HG03571 (cell line): ENCODE measurements at regions not wholly inside any gene's neighbourhood (a gene's known extent, or its start where the extent isn't known, plus 50 kb on each side); places are given as distances from the start of the nearest gene placed in this dataset.
"Not testable (repeated sequence)": the region's sequence is repeated elsewhere in the genome, so short reads cannot be mapped to it uniquely, and the experiment has no call there.

ENCODE experiments used
- ATAC-seq: cut with Tn5 transposase; IDR thresholded peaks from one replicate; pipeline ENCODE4 v1.9.1; 2021; ENCODE audit not compliant: unreplicated experiment

DNA sequence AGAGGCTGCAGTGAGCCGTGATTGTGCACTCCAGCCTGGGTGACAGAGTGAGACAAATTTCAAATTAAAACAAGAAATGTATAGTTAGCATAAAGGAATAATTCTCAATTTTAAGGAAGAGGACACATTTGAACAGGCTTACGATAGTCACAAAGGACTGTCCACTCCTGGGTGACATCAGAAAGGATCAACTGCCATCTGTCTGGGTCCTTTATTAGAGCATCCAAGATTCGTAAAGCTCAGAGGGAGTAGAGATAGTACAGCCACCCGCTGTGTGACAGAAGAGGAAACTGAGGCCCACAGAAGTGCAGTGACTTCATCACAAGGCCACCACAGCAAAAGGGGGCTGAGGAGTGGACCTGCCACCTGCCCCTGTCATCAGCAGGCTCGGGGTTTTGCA is 149.3 kb upstream of the RBPJ start:
- no peak for ATAC-seq

DNA sequence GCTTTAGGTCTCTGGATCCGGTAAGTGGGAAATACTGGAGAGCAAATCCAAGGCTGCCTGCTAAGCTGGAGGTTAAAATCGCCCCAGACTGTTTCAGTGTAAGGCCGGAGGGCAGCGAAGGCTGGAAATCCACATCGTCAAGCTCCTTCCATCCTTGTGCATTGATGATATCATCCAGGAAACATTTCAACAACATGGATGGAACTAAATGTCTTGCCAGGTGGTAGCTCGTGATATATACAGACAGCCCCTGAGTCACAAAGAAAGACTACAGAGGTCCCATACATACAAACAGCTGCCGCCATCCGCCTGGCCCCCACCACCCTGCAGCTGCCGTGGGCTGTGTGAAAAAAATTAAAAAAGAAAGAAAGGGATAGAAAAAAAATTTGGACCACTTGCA is 148.9 kb upstream of the RBPJ start:
- ATAC-seq = no peak

DNA sequence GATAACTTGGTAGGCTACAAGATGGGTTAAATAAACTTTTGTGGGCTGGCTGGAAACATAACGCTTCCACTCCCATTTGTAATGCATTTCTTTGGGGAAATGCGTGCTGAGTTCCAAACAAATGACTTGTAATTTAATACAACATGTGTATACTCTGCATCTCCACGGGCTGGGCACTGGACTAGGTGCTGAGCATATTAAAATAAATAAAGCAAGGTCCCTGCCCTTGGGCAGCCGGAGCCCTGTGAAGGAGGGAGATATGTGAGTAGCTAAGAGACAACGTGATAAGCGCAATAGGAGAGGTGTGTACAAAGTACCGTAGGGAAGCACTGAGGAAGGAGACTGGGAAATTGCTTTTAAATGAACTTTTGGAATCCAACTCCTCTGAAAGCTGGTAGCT is 147.2 kb upstream of the RBPJ start:
- no peak for ATAC-seq

DNA sequence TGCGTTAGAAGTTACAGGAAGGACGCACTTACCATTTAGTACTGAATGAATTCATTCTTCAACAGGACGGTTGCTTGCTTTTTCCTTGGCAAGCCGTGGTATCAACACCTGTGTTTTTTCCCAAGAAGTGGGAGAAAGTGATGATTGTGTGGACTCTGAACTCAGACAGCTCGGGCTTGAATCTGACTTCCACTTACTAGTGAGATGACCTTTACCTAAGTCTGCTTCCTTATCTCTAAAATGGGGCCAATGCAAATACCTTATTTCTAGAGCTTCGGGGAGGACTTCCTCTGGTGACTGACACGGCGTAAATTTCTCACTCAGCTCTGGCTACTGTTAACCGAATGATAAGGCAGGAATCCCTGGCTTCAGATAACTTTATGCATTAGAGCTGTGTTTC is 146.8 kb upstream of the RBPJ start:
- ATAC-seq = no peak

DNA sequence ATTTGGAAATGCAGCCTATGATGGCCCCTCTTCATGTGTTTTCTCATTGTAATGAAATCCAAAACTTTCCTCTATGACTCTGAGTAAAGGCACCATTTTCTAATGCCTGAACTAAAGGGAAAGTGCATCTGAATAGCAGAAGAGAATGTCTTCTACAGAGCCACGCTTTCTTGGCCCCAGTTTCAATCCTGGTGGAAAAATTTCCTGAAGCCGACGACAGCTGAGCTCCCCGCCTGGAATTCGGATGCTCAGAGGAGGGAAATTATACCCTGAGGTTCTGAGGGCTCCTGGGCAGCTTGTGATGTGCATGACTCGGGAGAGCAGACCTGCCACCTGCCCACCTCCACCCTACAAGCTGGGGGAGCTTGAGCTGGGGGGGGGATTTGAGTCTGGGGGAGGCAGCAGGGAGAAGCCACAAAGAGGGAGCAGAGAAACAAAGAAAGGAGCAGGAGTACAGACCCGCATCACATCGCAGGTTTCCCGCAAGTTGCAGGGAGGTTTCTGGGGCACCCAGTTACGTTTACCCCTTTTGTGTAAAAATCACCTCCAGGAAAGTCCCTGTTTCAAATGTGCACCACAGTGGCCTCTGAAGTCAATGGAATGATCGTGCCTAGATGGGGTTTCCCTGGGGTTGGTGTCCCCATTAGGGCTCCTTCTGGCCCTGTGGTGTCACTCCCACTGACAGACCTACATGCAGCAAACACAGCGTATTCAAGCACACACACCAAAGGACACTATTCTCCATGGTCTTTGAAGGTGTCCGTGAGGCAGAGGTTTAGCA is 145.6 kb upstream of the RBPJ start:
- peak; percentile 47 for ATAC-seq

DNA sequence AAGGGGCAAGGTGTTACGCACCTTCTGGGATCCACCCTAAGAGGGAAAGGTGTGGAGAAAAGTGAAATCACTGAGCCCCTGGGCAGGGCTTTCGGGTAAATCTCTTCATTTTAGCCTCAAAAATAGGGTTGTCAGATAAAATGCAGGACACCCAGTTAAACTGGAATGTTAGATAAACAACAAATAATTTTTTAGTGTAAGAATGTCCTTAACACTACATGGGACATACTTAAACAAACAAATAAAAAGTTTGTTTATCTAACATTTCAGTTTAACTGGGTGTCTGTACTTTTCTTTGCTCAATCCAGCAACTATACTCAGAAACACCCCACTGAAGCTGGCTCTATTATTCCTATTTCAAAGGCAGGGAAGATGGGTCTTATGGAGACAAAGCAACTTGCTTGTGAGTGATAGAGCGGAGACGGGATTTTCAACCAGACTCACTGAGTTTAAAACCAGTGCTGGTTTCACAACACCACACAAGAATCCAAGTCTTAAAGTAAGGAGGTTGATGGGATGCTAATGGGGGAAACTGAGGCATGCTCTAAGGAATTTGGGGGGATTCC is 144.8 kb upstream of the RBPJ start:
- ATAC-seq = no peak

DNA sequence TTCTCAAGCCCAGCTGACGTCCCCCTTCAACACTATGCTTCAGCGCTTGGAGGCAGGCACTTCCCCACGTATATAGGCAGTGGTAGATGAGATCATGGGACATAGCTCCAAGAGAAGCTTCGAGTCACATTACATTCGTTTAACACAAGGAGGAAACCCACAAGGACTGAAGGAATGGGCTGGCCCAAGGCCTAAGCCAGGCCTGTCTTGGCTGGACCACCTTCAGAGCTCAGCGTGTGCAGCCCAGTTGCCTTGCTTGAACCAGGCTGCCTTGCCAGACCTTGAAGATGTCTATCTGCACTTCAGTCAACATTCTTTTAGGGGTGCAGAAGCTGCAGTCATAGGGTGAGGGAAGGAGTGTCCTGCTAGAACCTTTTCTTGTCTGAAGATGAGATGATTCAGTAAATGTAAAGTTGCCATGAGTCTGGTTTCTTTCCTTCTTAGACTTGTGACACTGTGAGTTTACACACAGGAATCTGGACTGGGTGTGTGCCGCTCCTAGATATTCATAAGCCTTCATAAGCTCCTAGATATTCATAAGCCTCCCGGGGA is 144.1 kb upstream of the RBPJ start:
- ATAC-seq = no peak

DNA sequence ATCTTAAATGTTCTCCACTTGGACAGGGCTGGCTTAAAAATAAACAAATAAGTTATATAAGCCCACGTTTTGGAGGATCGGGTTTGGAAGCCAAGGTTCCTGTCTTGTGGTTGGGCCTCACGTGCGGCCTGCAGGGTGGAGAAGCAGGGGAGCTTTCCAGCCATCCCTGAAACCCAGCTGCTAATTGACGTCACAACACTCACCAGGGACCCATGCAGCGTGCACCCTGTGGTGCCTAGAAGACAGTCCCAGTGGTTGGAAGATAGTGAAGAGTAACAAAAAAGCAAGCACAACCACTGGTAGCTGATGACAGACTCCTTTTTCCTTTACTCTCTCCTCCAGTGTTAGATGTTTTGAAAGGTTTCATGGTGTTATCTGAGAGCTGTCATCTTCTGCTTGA is 142.0 kb upstream of the RBPJ start:
- no peak for ATAC-seq

DNA sequence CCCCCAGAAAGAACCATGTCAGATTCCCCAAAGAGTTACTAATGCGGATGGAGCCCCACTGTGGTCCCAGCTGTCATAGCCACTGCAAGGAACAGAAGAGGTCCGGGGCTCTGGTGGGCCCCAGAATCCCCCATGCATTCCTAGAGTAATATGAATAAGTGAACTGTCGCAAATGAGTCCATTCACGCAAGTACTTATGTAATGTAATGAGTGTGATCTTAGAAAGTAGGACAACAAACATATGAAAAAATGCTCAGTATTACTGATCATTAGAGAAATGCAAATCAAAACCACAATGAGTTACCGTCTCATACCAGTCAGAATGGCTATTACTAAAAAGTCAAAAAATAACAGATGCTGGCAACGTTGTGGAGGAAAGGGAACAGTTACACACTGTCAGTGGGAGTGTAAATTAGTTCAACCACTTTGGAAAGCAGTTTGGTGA is 141.5 kb upstream of the RBPJ start:
- peak; percentile 61 for ATAC-seq

DNA sequence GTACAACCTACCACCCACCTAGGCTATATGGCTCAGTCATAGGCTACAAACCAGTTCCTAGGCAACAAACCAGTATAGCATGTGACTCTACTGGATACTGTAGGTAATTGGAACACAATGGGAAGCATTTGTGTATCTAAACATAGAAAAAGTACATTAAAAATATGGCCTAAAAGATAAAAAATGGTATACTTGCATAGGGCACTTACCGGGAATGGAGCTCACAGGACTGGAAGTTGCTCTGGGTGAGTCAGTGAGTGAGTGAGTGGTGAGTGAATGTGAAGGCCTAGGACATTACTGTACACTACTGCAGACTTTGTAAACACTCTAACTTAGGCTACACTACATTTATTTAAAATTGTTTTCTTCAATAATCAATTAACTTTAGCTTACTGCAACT is 139.2 kb upstream of the RBPJ start:
- no peak for ATAC-seq

DNA sequence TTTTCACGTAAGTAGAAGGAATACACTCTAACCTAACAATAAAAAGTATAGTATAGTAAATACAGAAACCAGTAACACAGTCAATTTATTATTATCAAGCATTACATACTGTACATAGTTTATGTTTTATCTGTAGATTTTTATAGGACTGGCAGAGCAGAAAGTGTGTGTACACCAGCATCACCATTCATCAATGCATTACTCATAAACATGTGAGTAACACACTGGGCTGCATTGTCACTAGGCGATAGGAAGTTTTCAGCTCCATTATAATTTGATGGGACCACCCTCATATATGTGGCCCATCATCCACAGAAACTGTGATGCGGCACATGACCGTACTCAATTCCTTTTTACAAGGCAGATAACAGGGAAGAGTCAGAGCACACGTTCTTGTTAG is 137.8 kb upstream of the RBPJ start:
- ATAC-seq = no peak

DNA sequence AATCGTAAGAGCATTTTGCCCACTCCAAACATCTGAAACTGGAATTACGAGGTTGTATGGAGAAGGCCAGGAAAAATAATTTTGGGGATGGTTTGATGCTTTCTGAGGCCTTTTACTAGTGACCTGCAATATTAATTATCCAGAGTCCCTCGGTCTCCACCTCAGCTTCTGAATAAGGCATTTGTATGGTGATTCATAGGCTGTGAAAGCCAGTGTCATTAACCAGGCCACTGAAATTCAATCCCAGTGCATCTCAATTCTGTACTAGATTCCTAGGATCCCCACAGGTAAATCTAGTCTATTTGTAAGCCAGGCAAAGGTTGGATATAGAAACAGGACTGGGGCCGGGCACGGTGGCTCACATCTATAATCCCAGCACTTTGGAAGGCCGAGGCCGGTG is 135.4 kb upstream of the RBPJ start:
- no peak for ATAC-seq

DNA sequence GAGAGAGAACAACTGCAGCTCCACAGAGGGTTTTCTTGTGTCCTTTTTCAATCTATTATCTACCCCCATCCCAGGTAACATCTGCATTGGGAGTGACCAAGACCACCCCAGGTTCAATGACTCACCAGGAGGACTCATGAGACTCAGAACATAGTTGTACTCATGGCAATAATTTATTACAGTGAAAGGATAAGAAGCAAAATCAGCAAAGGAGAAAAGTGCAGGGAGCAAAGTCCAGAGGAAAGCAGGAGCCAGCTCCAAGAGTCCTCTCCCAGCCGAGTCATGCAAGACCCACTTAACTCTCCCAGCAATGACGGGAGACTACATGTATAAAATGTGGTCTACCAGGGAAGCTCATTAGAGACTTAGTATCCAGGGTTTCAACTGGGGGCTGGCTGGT is 129.5 kb upstream of the RBPJ start:
- no peak for ATAC-seq

DNA sequence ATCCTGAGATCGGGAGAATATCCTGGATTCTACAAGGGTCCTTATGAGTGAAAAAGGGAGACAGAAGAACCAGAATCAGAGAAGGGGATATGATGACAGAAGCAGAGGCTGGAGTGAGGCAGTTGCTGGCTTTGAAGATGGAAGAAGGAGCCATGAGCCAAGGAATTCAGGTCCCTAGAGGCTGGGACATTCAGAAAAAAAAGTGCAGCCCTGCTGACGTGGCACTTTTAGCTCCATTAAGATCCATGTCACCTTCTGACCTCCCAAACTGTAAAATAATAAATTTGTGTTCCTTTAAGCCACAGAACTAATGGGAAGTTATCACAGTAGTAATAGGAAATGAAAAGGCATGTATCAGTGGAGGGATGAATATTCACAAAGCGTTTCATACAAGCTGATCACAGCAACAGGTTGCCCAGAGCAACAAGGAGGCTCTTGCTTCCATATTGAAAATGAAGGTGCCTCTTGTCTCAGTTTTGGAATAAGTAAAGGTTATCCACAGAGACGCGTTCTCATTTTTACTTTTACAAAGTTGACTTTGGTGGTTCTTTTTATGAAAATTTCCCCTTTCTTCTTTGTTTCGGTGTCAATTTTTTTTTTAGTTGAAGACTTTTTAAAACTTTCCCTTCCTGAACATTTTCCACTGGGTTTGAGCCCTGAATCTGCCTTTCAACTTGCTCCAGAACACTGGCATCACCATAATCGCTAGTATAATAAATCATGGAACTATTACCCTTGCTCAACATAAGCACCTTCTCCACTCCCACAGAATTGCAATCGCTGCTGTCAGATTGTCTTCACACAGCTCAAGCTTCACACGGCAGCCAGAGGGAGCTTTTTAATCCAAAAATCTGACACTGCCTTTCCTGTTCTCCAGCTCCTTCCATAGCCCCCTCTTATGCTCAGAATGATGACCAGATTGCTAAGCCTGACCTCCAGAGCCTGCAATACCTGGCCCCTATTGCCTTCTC is 127.6 kb upstream of the RBPJ start:
- ATAC-seq = no peak

DNA sequence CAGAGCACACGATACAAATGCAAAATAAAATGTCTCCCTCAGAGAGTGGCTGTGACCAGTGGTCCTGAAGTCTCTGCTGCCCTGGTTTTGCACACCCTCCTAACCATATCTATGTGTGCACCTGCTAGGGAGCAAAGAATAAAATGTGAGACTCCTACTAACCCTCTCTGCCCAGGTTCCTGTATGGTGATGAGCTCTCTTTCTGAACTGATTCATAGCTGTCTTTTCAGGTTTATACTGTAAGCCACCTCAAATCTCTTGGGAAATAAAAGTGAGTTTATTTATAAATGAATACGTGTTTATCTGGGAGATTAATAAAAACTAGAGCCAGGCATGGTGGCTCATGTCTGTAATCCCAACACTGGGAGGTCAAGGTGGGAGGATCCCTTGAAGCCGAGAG is 126.0 kb upstream of the RBPJ start:
- ATAC-seq = peak; percentile 47

DNA sequence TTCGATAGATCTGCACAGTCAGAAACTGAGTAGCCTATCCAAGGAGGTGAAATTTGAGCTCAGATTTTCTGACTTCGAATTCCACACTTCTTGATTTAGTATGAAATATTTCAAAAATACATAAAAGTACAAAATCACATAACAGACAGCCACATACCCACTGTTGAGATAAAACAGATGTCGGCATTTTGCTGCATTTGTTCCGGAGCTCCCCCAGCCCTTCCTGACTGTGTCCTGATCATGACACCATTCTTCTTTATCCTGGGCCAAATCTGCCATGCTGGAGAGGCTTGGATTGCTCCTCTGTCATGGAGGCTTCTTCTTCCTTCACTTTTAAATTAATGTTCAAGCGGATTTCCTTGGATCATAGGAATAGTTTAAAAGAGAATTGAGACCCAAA is 124.2 kb upstream of the RBPJ start:
- no peak for ATAC-seq

DNA sequence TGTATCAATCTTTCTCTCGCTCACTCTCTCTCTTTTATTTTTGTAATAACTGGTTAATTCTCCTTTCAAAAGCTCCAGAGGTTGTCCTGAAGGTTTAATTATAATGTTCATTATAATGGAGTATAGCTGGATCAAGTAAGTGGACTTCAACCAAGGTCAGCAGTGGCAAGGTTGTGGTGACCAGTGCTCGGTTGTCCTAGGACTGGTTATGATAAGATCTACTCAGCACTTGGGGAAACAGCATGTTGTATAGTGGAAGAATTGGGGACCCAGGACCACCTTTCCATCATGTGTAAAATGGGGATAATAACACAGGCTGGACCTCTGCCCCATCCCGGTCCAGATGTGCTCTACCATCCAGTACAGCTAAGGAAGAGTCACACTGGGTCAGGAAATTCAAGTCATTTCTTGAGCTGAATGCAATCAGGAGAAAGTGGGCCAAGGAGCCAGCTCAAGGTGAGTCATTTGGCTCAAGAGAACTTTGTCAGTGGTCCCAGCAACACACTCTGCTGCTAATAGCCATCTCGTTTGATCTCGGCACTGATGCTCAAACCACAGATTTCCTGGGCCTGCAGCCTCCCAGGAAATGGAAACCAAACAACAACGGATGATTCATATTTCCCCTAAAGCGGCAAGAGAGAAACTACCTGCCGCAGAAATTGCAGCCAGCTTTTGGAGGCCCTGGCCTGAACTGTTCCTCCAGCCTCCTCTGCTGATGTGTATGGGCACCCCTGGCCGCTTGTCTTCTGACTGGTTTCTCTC is 123.6 kb upstream of the RBPJ start:
- ATAC-seq = peak; percentile 91

DNA sequence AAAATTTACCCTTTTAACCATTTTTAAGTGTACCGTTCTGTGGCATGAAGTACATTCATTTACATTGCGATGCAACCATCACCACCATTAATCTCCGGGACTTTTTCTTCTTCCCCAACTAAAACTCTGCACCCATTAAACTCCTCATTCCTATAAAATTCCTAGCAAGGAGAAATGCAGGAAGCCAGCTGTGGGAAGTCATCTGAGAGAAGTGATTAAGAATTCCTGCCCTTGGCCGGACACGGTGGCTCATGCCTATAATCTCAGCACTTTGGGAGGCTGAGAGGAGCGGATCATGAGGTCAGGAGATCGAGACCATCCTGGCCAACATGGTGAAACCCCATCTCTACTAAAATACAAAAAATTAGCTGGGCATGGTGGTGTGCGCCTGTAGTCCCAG is 121.9 kb upstream of the RBPJ start:
- not testable (repeated sequence) for ATAC-seq

DNA sequence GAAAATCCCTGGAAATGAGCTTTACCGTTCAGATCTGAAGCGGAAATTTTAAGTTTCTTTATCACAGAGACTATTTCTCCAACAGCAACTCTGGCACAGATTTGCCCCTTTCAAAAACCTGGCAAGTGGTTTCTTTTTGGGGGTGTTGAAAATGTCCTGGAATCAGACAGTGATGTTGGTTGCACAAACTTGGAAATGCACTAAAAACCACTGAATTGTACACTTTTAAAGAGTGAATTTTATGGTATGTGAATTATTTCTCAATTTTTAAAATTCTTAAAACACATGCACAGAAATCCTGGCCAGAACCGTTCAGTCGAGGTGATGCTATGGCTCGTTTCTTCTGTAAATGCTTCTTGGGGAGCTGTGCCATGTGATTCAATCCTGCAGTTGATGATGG is 121.2 kb upstream of the RBPJ start:
- no peak for ATAC-seq

DNA sequence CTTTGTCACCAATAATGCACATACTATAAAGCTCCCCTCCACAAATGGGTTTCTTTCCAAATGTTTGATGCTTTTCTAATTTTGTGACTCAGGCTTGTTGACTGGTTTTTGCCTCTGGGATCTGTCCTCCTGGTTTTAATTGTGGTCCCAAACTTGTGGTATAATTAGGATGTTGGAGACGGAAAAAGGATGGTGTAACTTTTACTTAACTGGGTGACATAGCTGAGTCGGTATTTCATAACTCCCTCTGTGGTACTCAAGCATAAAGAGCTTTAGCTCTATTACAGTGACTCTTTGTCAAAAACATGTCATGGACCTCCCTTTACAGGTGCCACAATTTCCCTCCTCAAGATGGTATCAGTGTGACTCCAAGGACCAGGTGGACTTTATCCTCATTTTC is 119.7 kb upstream of the RBPJ start:
- no peak for ATAC-seq
